OCI-LY7 (cell line): ENCODE measurements at regions not wholly inside any gene's neighbourhood (a gene's known extent, or its start where the extent isn't known, plus 50 kb on each side); places are given as distances from the start of the nearest gene placed in this dataset.

Experiments
- BruUV-seq: library from RNA; stranded (reverse); fragments of 400-500 nt; replicated peaks from 2 replicates; lab custom pipeline; 2021; lab: Mats Ljungman, UMichigan
- CTCF ChIA-PET: fragments of 300-600 bp; sonication (Branson Sonifier 250); formaldehyde crosslinking; loops from one replicate; lab custom pipeline; 2022; ENCODE audit warnings: antibody characterized with exemption; ENCODE audit not compliant: unreplicated experiment; lab: Charles Lee
- POLR2A ChIA-PET: fragments of 300-600 bp; sonication (Branson Sonifier 250); formaldehyde crosslinking; loops from one replicate; lab custom pipeline; 2022; ENCODE audit warnings: antibody characterized with exemption; lab: Charles Lee
- DNase-seq: peaks from one replicate; pipeline ENCODE4 v3.0.0-alpha.2; 2015; ENCODE audit warnings: low spot score
- H2AFZ ChIP-seq: fragments of 200-600 bp; sonication (generic), shearing (Covaris generic); 2 replicates; pipeline ENCODE4 v1.6.1; 2014; ENCODE audit warnings: mild to moderate bottlenecking, antibody characterized with exemption, low read length, moderate library complexity
- H3K27ac ChIP-seq: fragments of 200-600 bp; sonication (generic); 2 replicates; pipeline ENCODE4 v1.5.1; 2014; ENCODE audit warnings: mixed run types, low read depth, mild to moderate bottlenecking, moderate library complexity, low read length, inconsistent platforms; ENCODE audit not compliant: poor library complexity, severe bottlenecking
- H3K36me3 ChIP-seq: fragments of 200-600 bp; sonication (generic); 2 replicates; pipeline ENCODE4 v1.6.1; 2014; ENCODE audit warnings: mild to moderate bottlenecking, antibody characterized with exemption, low read length, moderate library complexity, mixed read lengths; ENCODE audit not compliant: insufficient read depth
- H3K4me1 ChIP-seq: fragments of 200-600 bp; sonication (generic); 2 replicates; pipeline ENCODE4 v1.5.1; 2014; ENCODE audit warnings: mild to moderate bottlenecking, low read length; ENCODE audit not compliant: insufficient read depth, poor library complexity, severe bottlenecking
- H3K4me2 ChIP-seq: fragments of 200-600 bp; sonication (generic); 2 replicates; pipeline ENCODE4 v1.6.1; 2014; ENCODE audit warnings: mild to moderate bottlenecking, low read length
- H3K4me3 ChIP-seq: fragments of 200-600 bp; sonication (generic); 2 replicates; pipeline ENCODE4 v1.5.1; 2014; ENCODE audit warnings: mild to moderate bottlenecking, low read depth, low read length; ENCODE audit not compliant: poor library complexity, severe bottlenecking
- H3K79me2 ChIP-seq: fragments of 200-600 bp; sonication (generic); 2 replicates; pipeline ENCODE4 v1.6.1; 2016; ENCODE audit warnings: low read depth, mild to moderate bottlenecking, low read length, moderate library complexity, mixed read lengths; ENCODE audit not compliant: insufficient read depth
- H3K9me2 ChIP-seq: fragments of 200-600 bp; sonication (generic); 2 replicates; pipeline ENCODE4 v1.6.1; 2016; ENCODE audit warnings: mild to moderate bottlenecking, low read length, mixed read lengths; ENCODE audit not compliant: insufficient read depth
- H3K9me3 ChIP-seq: fragments of 200-600 bp; sonication (generic); 2 replicates; pipeline ENCODE4 v1.6.1; 2014; ENCODE audit warnings: mild to moderate bottlenecking, mixed run types, low read length, mixed read lengths
- H4K20me1 ChIP-seq: fragments of 200-600 bp; sonication (generic); 2 replicates; pipeline ENCODE4 v1.6.1; 2014; ENCODE audit warnings: mild to moderate bottlenecking, antibody characterized with exemption, low read length, moderate library complexity, mixed read lengths; ENCODE audit not compliant: insufficient read depth
- CTCF ChIP-seq: fragments of 200-600 bp; sonication (generic); conservative IDR thresholded peaks from 2 replicates; pipeline ENCODE4 v1.5.1; 2014; ENCODE audit warnings: mild to moderate bottlenecking, antibody characterized with exemption, low read length, moderate library complexity, mixed read lengths
- EZH2phosphoT487 ChIP-seq: fragments of 200-600 bp; sonication (generic); IDR thresholded peaks from 2 replicates; pipeline ENCODE4 v1.6.1; 2018; ENCODE audit warnings: low read depth, borderline replicate concordance, mild to moderate bottlenecking, mixed run types, antibody characterized with exemption, low read length, moderate library complexity, mixed read lengths
- intact Hi-C: fragments of 100-400 bp; cut with micrococcal nuclease; formaldehyde crosslinking; loops from one replicate; pipeline ENCODE4 v1.10.0; 2022; ENCODE audit not compliant: unreplicated experiment

- TF ChIP-seq EZH2phosphoT487 (no peak), CTCF (no peak)
- Histone ChIP-seq H3K79me2 (no peaks in the 10 kb centered on the region), H4K20me1 (no peaks in the 10 kb centered on the region), H3K4me2 (no peak overlapping the region), H3K9me2 (no peaks in the 10 kb centered on the region), H3K9me3 (no peaks in the 10 kb centered on the region), H3K36me3 (no peaks in the 10 kb centered on the region), H3K4me1 (no peaks in the 10 kb centered on the region), H2AFZ (no peak overlapping the region), H3K4me3 (no peak overlapping the region), H3K27ac (no peak overlapping the region)
- no peak for DNase-seq
- no TSS peak for BruUV-seq
- intact Hi-C loops, result no loop called here
- CTCF ChIA-PET, result interaction anchor here (0.6 kb wide), 1 partner anchor 1366 kb away, joined by 7 read pairs; no protein-coding TSS in a partner anchor
- POLR2A ChIA-PET, result no interaction called here
Observed at GRCh38 chr10:131722525-131723264, 178.1 kb upstream of the PPP2R2D start.

- Histone ChIP-seq H3K4me1 (no peaks in the 10 kb centered on the region), H4K20me1 (no peaks in the 10 kb centered on the region), H3K9me3 (no peaks in the 10 kb centered on the region), H3K27ac (no peak overlapping the region), H3K79me2 (no peaks in the 10 kb centered on the region), H3K4me2 (no peak overlapping the region), H2AFZ (no peak overlapping the region), H3K4me3 (no peak overlapping the region), H3K36me3 (no peaks in the 10 kb centered on the region), H3K9me2 (no peaks in the 10 kb centered on the region)
- ChIA-PET CTCF (no interaction called here), POLR2A (no interaction called here)
- no peak for DNase-seq
- intact Hi-C loops, result no loop called here
- TF ChIP-seq CTCF (no peak), EZH2phosphoT487 (no peak)
- BruUV-seq, result no TSS peak
Observed at GRCh38 chr10:131723297-131724168, 177.3 kb upstream of the PPP2R2D start.
